ENCODE measurements at regions not wholly inside any gene's neighbourhood (a gene's known extent, or its start where the extent isn't known, plus 50 kb on each side); places are given as distances from the start of the nearest gene placed in this dataset.

- intact Hi-C loops (cut with micrococcal nuclease) (no loop called here), dilution Hi-C loops (cut with MboI; ENCODE audit: extremely low pct_ligation_motif_present, low sequenced_read_pairs) (no loop called here)
- H3K27me3 ChIP-seq (ENCODE audit: control insufficient read depth in 2 of 2, insufficient read depth in 2 of 2, low read length in 2 of 2) = no peaks in the 10 kb centered on the region
- no peaks in the 10 kb centered on the region for H3K9me3 ChIP-seq (replicated peaks; ENCODE audit: control insufficient read depth, insufficient read depth, low read length)
- no peaks in the 10 kb centered on the region for H3K79me2 ChIP-seq (ENCODE audit: control insufficient read depth, insufficient read depth, low read length)
- TF ChIP-seq CTCF (IDR thresholded peaks at IDR 0.05; ENCODE audit: extremely low read depth in 1 of 2, insufficient read depth in 1 of 2, low read depth in 1 of 2, low read length in 2 of 2) (no peak), MAX (IDR thresholded peaks at IDR 0.05; ENCODE audit: insufficient read depth, insufficient read length) (no peak), POLR2A (IDR thresholded peaks at IDR 0.05; ENCODE audit: low read depth, low read length) (no peak), JUN (IDR thresholded peaks at IDR 0.05; ENCODE audit: borderline replicate concordance, insufficient read depth, insufficient read length, low read depth) (no peak), GATA2 (IDR thresholded peaks at IDR 0.05; ENCODE audit: insufficient read depth, insufficient read length, low read depth, low read length) (no peak), POLR2AphosphoS5 (IDR thresholded peaks at IDR 0.05; ENCODE audit: insufficient read depth, low read depth, low read length) (no peak), MYC (IDR thresholded peaks at IDR 0.05; ENCODE audit: low read depth, low read length) (no peak), FOS (IDR thresholded peaks at IDR 0.05; ENCODE audit: borderline replicate concordance, insufficient read depth, low read length) (no peak), EZH2 (IDR thresholded peaks at IDR 0.05; ENCODE audit: borderline replicate concordance, low read depth, low read length, severe bottlenecking) (no peak)
- H2AFZ ChIP-seq (ENCODE audit: low read depth, low read length) = no peak overlapping the region
- H3K4me2 ChIP-seq (ENCODE audit: insufficient read depth, low read length) = no peak overlapping the region
- CTCF ChIA-PET = interaction anchor here (1.2 kb wide), 1 partner anchor 37 kb away, joined by 3 read pairs; no protein-coding TSS in a partner anchor
- H3K27ac ChIP-seq (ENCODE audit: insufficient read depth, low read depth, low read length) = no peak overlapping the region
- BruUV-seq (replicated peaks) = no TSS peak
- FAIRE-seq = no peak
- H3K4me3 ChIP-seq (replicated peaks in 1 of 3; ENCODE audit: insufficient read depth in 1 of 3, low read depth in 1 of 3, low read length in 3 of 3) = no peak overlapping the region
- H3K4me1 ChIP-seq (ENCODE audit: control insufficient read depth, extremely low read depth, insufficient read depth, low read length) = peaks cover 9% of the 10 kb centered on the region
- H3K36me3 ChIP-seq (ENCODE audit: control insufficient read depth in 2 of 2, extremely low read depth in 1 of 2, insufficient read depth in 2 of 2, low read length in 2 of 2) = no peaks in the 10 kb centered on the region
- no peaks in the 10 kb centered on the region for H4K20me1 ChIP-seq (replicated peaks; ENCODE audit: control insufficient read depth, extremely low read depth, insufficient read depth, low read length)
- DNase-seq (ENCODE audit: low read depth, low spot score) = no peak
- POLR2A ChIA-PET = no interaction called here
- H3K9me1 ChIP-seq (replicated peaks; ENCODE audit: control insufficient read depth, extremely low read depth, insufficient read depth, low read length) = no peaks in the 10 kb centered on the region
- H3K9ac ChIP-seq (replicated peaks; ENCODE audit: extremely low read depth, insufficient read depth, low read length) = no peak overlapping the region
These were observed 126.3 kb upstream of the EMCN start for GRCh38 chr4:100644150-100644549.

Data from endothelial cell of umbilical vein (primary cell).